Panc1 (cell line): ENCODE measurements at regions not wholly inside any gene's neighbourhood (a gene's known extent, or its start where the extent isn't known, plus 50 kb on each side); places are given as distances from the start of the nearest gene placed in this dataset.
"Not testable (repeated sequence)": the region's sequence is repeated elsewhere in the genome, so short reads cannot be mapped to it uniquely, and the experiment has no call there.

ENCODE experiments used
- ATAC-seq: fragments of 200-7000 bp; cut with Tn5 transposase; 2 replicates; pipeline ENCODE4 v1.9.1; 2020; ENCODE audit warnings: mild to moderate bottlenecking, moderate library complexity
- BruUV-seq: library from RNA; stranded (reverse); fragments of 400-500 nt; replicated peaks from 2 replicates; lab custom pipeline; 2021; lab: Mats Ljungman, UMichigan
- CTCF ChIA-PET: fragments of 300-600 bp; sonication (Branson Sonifier 250); formaldehyde crosslinking; loops from one replicate; lab custom pipeline; 2022; ENCODE audit warnings: antibody characterized with exemption; lab: Charles Lee
- POLR2A ChIA-PET: fragments of 300-600 bp; sonication (Branson Sonifier 250); formaldehyde crosslinking; loops from one replicate; lab custom pipeline; 2022; ENCODE audit warnings: antibody characterized with exemption; lab: Charles Lee
- DNase-seq: peaks from one replicate; pipeline ENCODE4 v3.0.0-alpha.2; 2010; ENCODE audit warnings: low read depth, low spot score
- H3K27ac ChIP-seq: 2 replicates; pipeline ENCODE4 v1.5.1; 2011; ENCODE audit warnings: mild to moderate bottlenecking, low read length, inconsistent platforms
- H3K27me3 ChIP-seq: fragments of 200-500 bp; sonication (Bioruptor generic); 2 replicates; pipeline ENCODE4 v1.6.0; 2014; ENCODE audit warnings: low read length, inconsistent platforms; ENCODE audit not compliant: control insufficient read depth, insufficient read depth
- H3K36me3 ChIP-seq: fragments of 200-500 bp; sonication (Bioruptor generic); 2 replicates; pipeline ENCODE4 v1.5.1; 2014; ENCODE audit warnings: inconsistent platforms, mild to moderate bottlenecking, low read length, moderate library complexity; ENCODE audit not compliant: control insufficient read depth, insufficient read depth
- H3K4me1 ChIP-seq: 2 replicates; pipeline ENCODE4 v1.5.1; 2011; ENCODE audit warnings: inconsistent platforms, mild to moderate bottlenecking, low read length, moderate library complexity; ENCODE audit not compliant: control insufficient read depth, insufficient read depth
- H3K4me3 ChIP-seq, 2 experiments: 2 replicates each; pipeline ENCODE4 v1.5.1; 2011 to 2012; ENCODE audit warnings: low read depth in 2 of 2, low read length in 2 of 2, mild to moderate bottlenecking in 2 of 2, inconsistent platforms in 1 of 2, moderate library complexity in 1 of 2
- H3K9me3 ChIP-seq: fragments of 200-500 bp; sonication (Bioruptor generic); 2 replicates; pipeline ENCODE4 v1.5.1; 2014; ENCODE audit warnings: low read depth, mild to moderate bottlenecking, inconsistent platforms, low read length, moderate library complexity; ENCODE audit not compliant: control insufficient read depth, insufficient read depth
- POLR2AphosphoS5 ChIP-seq: IDR thresholded peaks from 2 replicates; pipeline ENCODE4 v1.6.1; 2012; ENCODE audit warnings: mild to moderate bottlenecking, low read depth, low read length, moderate library complexity
- SIN3A ChIP-seq: IDR thresholded peaks from 2 replicates; pipeline ENCODE4 v1.6.1; 2012; ENCODE audit warnings: low read depth, mild to moderate bottlenecking, low read length, moderate library complexity, borderline replicate concordance; ENCODE audit not compliant: insufficient read depth
- TCF7L2 ChIP-seq: IDR thresholded peaks from 2 replicates; pipeline ENCODE4 v1.6.1; 2011; ENCODE audit warnings: mild to moderate bottlenecking, low read depth, low read length, inconsistent platforms
- in situ Hi-C: cut with HindIII; loops from 2 replicates; pipeline ENCODE4 v1.10.0; 2016; ENCODE audit warnings: low sequenced_read_pairs, low pct_unique_long_range_greater_than_20kb
- intact Hi-C: fragments of 100-400 bp; cut with micrococcal nuclease; formaldehyde crosslinking; loops from one replicate; pipeline ENCODE4 v1.10.0; 2022; ENCODE audit not compliant: unreplicated experiment
- TF ChIP-seq, protein P1 (sequence below), 2 experiments: IDR thresholded peaks; 2 replicates each; pipeline ENCODE4 v1.6.1; 2011 to 2012; ENCODE audit warnings: low read depth in 2 of 2, control low read depth in 1 of 2, low read length in 1 of 2, mild to moderate bottlenecking in 1 of 2, moderate library complexity in 1 of 2; ENCODE audit not compliant: insufficient read depth in 1 of 2
- TF ChIP-seq, protein P2 (sequence below): fragments of 450-650 bp; IDR thresholded peaks from 2 replicates; pipeline ENCODE4 v1.5.1; 2017; ENCODE audit warnings: mild to moderate bottlenecking

- Histone ChIP-seq H3K36me3 (no peaks in the 10 kb centered on the region), H3K4me3 (no peak overlapping the region), H3K27ac (no peak overlapping the region), H3K9me3 (no peaks in the 10 kb centered on the region), H3K27me3 (0 out of 2 replicates have a peak, but pooled peaks cover 1% of the 10 kb centered on the region), H3K4me1 (no peaks in the 10 kb centered on the region)
- in situ Hi-C loops: no loop called here
- no peak for DNase-seq
- no TSS peak for BruUV-seq
- TF ChIP-seq SIN3A: no peak
- TF ChIP-seq, protein P1, sequence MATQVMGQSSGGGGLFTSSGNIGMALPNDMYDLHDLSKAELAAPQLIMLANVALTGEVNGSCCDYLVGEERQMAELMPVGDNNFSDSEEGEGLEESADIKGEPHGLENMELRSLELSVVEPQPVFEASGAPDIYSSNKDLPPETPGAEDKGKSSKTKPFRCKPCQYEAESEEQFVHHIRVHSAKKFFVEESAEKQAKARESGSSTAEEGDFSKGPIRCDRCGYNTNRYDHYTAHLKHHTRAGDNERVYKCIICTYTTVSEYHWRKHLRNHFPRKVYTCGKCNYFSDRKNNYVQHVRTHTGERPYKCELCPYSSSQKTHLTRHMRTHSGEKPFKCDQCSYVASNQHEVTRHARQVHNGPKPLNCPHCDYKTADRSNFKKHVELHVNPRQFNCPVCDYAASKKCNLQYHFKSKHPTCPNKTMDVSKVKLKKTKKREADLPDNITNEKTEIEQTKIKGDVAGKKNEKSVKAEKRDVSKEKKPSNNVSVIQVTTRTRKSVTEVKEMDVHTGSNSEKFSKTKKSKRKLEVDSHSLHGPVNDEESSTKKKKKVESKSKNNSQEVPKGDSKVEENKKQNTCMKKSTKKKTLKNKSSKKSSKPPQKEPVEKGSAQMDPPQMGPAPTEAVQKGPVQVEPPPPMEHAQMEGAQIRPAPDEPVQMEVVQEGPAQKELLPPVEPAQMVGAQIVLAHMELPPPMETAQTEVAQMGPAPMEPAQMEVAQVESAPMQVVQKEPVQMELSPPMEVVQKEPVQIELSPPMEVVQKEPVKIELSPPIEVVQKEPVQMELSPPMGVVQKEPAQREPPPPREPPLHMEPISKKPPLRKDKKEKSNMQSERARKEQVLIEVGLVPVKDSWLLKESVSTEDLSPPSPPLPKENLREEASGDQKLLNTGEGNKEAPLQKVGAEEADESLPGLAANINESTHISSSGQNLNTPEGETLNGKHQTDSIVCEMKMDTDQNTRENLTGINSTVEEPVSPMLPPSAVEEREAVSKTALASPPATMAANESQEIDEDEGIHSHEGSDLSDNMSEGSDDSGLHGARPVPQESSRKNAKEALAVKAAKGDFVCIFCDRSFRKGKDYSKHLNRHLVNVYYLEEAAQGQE (IDR thresholded peaks at IDR 0.05; ENCODE audit: insufficient read depth in 1 of 2, low read depth in 2 of 2, low read length in 1 of 2): no peak
- no peak for TF ChIP-seq TCF7L2
- no peak for TF ChIP-seq POLR2AphosphoS5
- TF ChIP-seq, protein P2, sequence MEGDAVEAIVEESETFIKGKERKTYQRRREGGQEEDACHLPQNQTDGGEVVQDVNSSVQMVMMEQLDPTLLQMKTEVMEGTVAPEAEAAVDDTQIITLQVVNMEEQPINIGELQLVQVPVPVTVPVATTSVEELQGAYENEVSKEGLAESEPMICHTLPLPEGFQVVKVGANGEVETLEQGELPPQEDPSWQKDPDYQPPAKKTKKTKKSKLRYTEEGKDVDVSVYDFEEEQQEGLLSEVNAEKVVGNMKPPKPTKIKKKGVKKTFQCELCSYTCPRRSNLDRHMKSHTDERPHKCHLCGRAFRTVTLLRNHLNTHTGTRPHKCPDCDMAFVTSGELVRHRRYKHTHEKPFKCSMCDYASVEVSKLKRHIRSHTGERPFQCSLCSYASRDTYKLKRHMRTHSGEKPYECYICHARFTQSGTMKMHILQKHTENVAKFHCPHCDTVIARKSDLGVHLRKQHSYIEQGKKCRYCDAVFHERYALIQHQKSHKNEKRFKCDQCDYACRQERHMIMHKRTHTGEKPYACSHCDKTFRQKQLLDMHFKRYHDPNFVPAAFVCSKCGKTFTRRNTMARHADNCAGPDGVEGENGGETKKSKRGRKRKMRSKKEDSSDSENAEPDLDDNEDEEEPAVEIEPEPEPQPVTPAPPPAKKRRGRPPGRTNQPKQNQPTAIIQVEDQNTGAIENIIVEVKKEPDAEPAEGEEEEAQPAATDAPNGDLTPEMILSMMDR: no peak
- intact Hi-C loops: no loop called here
- ChIA-PET POLR2A (no interaction called here), CTCF (no interaction called here)
- ATAC-seq: no peak
Observed at GRCh38 chr2:20949256-20949655, 94.6 kb downstream of the APOB start.

GRCh38 chr2:20946468-20946867, 97.4 kb downstream of the APOB start:
- DNase-seq: no peak
- Histone ChIP-seq H3K36me3 (no peaks in the 10 kb centered on the region), H3K27me3 (peaks cover 2% of the 10 kb centered on the region; the same call in 1 of the 2 replicates), H3K4me1 (no peaks in the 10 kb centered on the region), H3K4me3 (no peak overlapping the region), H3K9me3 (no peaks in the 10 kb centered on the region), H3K27ac (no peak overlapping the region)
- in situ Hi-C loops: no loop called here
- intact Hi-C loops: no loop called here
- CTCF ChIA-PET: no interaction called here
- TF ChIP-seq, protein P1 (IDR thresholded peaks at IDR 0.05; ENCODE audit: insufficient read depth in 1 of 2, low read depth in 2 of 2, low read length in 1 of 2): no peak
- TF ChIP-seq SIN3A (no peak), TCF7L2 (no peak), POLR2AphosphoS5 (no peak)
- TF ChIP-seq, protein P2: no peak
- no TSS peak for BruUV-seq
- ATAC-seq: no peak
- POLR2A ChIA-PET: no interaction called here

DNA sequence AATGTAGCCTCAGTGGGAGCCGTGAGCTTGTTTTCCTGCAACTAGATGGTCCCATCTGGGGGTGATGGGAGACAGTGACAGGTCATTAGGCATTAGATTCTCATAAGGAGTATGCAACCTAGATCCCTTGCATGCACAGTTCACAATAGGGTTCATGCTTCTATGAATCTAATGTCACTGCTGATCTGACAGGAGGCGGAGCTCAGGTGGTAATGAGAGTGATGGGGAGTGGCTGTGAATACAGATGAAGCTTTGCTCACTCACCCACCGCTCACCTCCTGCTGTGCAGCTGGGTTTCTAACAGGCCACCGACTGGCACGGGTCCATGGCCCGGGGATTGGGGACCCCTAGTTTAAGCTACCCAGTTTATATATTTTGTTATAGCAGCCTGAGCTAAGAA, 100.2 kb downstream of the APOB start:
- CTCF ChIA-PET: interaction anchor here (0.6 to 0.8 kb wide), 2 partner anchors 99 to 282 kb away, joined by 4 read pairs; no protein-coding TSS in a partner anchor
- H3K36me3 ChIP-seq, POLR2A ChIA-PET, BruUV-seq, in situ Hi-C loops, intact Hi-C loops, H3K4me3 ChIP-seq, H3K4me1 ChIP-seq, H3K27me3 ChIP-seq, H3K9me3 ChIP-seq, H3K27ac ChIP-seq, DNase-seq, ATAC-seq: not testable (repeated sequence)
